ENCODE measurements at regions not wholly inside any gene's neighbourhood (a gene's known extent, or its start where the extent isn't known, plus 50 kb on each side); places are given as distances from the start of the nearest gene placed in this dataset.

DNA sequence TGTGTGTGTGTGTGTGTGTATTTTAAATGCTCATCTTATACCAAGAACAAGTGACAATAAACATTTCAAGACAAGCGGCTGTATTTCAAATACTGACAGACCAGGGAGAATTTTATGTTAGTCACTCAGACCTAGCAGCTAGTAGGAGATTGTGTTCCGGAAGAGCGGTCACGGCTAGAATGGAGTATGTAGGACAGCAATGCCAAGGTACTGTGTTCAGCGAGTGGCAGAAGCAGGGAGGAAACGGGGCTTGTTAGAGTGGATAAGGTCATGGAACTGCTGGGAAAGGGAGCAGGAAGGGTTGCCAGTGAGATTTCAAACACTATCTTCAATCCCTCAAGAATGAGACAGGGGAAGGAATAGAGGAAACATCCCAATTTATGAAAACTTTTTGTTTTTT is 260.5 kb upstream of the PITRM1 start:
- no peak overlapping the region for H3K27ac ChIP-seq
- no peak overlapping the region for H3K4me3 ChIP-seq
- intact Hi-C loops (cut with DNase I) = no loop called here
- H3K9me3 ChIP-seq = no peaks in the 10 kb centered on the region
- no peak for TF ChIP-seq POLR2AphosphoS5 (IDR thresholded peaks at IDR 0.05; ENCODE audit: insufficient read depth in 1 of 2, low read depth in 1 of 2)
- TF ChIP-seq, protein P1, sequence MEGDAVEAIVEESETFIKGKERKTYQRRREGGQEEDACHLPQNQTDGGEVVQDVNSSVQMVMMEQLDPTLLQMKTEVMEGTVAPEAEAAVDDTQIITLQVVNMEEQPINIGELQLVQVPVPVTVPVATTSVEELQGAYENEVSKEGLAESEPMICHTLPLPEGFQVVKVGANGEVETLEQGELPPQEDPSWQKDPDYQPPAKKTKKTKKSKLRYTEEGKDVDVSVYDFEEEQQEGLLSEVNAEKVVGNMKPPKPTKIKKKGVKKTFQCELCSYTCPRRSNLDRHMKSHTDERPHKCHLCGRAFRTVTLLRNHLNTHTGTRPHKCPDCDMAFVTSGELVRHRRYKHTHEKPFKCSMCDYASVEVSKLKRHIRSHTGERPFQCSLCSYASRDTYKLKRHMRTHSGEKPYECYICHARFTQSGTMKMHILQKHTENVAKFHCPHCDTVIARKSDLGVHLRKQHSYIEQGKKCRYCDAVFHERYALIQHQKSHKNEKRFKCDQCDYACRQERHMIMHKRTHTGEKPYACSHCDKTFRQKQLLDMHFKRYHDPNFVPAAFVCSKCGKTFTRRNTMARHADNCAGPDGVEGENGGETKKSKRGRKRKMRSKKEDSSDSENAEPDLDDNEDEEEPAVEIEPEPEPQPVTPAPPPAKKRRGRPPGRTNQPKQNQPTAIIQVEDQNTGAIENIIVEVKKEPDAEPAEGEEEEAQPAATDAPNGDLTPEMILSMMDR (IDR thresholded peaks at IDR 0.05) = no peak
- TF ChIP-seq POLR2A (IDR thresholded peaks at IDR 0.05) = no peak
- H3K27me3 ChIP-seq = no peaks in the 10 kb centered on the region
- no peaks in the 10 kb centered on the region for H3K36me3 ChIP-seq
- H3K4me1 ChIP-seq = no peaks in the 10 kb centered on the region
- DNase-seq (ENCODE audit: extremely low spot score in 2 of 2) = peak in 1 of 2 donors; percentile 40

DNA sequence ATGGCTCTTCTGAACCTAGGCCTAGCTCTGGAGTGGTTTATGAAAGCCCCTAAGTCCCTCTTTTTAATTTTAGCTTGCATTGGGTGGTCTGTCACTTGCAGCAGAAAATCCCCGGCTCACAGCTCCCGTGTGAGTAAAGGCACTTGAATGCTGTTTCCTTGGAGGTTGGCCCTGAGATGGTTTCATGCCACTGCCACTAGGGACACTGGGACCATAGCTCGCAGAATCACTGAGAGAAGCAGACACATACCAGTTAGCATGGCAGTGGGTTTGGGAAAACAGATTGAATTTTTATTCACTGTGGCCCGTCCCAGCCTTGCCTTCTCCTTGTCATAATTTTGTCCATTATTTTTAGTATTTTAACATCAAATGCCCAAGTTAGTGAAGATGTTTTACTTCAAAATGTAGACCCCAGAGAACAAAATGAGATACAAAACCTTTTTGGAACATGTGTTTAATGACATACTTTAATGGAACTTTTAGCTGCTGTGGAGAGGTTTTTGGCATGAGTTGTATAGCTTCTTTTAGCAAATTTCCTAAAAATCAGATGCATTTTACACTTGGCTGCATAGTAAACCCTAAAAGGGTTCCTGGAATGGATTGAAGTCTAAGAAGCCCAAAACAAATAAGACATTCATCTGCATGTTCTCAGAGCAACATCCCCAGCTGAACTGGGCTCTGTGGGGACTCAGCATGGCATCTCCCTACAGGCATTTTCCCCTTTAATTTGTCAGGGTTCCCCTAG is 259.7 kb upstream of the PITRM1 start:
- Histone ChIP-seq H3K4me1 (no peaks in the 10 kb centered on the region), H3K27me3 (no peaks in the 10 kb centered on the region), H3K4me3 (no peak overlapping the region), H3K9me3 (no peaks in the 10 kb centered on the region), H3K36me3 (no peaks in the 10 kb centered on the region), H3K27ac (no peak overlapping the region)
- no peak for DNase-seq (ENCODE audit: extremely low spot score in 2 of 2)
- intact Hi-C loops (cut with DNase I) = no loop called here
- TF ChIP-seq POLR2AphosphoS5 (IDR thresholded peaks at IDR 0.05; ENCODE audit: insufficient read depth in 1 of 2, low read depth in 1 of 2) = no peak
- no peak for TF ChIP-seq POLR2A (IDR thresholded peaks at IDR 0.05)
- TF ChIP-seq, protein P1 (IDR thresholded peaks at IDR 0.05) = no peak

DNA sequence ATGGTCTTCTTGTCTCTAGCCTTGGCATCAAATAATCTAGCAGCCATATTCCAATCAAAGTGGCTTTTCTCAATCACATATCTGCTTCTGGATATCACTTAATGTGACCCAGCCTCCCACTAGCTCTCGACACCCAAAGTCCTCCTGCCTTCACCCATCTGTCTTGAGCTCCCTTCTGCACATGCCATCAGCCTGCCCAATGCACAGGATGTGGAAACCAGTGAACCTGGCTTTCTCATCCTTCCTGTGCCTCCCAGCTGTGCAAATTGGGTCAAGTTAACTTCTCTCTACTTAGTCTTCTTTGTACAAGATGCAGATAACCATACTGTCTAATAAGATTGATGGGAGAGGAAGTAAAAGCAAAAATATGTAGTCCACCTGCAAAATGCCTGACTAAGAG is 257.9 kb upstream of the PITRM1 start:
- H3K4me1 ChIP-seq = no peaks in the 10 kb centered on the region
- intact Hi-C loops (cut with DNase I) = no loop called here
- H3K9me3 ChIP-seq = no peaks in the 10 kb centered on the region
- H3K27me3 ChIP-seq = no peaks in the 10 kb centered on the region
- TF ChIP-seq, protein P1 (IDR thresholded peaks at IDR 0.05) = no peak
- no peak for TF ChIP-seq POLR2AphosphoS5 (IDR thresholded peaks at IDR 0.05; ENCODE audit: insufficient read depth in 1 of 2, low read depth in 1 of 2)
- no peak for TF ChIP-seq POLR2A (IDR thresholded peaks at IDR 0.05)
- no peaks in the 10 kb centered on the region for H3K36me3 ChIP-seq
- no peak overlapping the region for H3K27ac ChIP-seq
- DNase-seq (ENCODE audit: extremely low spot score in 2 of 2) = no peak
- no peak overlapping the region for H3K4me3 ChIP-seq

DNA sequence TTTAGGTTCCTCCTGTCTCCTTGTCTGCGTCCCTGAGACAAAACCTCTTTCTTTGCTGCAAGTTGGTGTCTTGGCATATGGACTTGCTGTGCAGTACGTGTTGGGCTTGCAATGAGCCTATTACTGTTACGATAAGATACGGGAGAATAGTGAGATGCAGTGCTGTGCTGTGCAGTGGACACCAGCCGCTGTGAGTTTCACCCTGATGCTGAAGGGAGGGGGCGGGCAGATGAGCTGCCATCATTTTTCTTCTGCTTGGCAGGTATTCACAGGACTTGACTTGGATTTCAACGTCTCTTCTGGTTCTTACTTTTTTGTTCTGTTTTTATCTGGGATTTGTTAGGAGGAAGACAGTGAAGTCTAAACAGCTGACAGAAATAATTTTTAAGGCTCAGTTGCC is 257.1 kb upstream of the PITRM1 start:
- H3K27ac ChIP-seq = no peak overlapping the region
- intact Hi-C loops (cut with DNase I) = no loop called here
- no peaks in the 10 kb centered on the region for H3K36me3 ChIP-seq
- H3K27me3 ChIP-seq = no peaks in the 10 kb centered on the region
- peaks cover 2% of the 10 kb centered on the region for H3K4me1 ChIP-seq
- H3K9me3 ChIP-seq = no peaks in the 10 kb centered on the region
- no peak for DNase-seq (ENCODE audit: extremely low spot score in 2 of 2)
- no peak overlapping the region for H3K4me3 ChIP-seq
- TF ChIP-seq, protein P1 (IDR thresholded peaks at IDR 0.05) = no peak
- TF ChIP-seq POLR2AphosphoS5 (IDR thresholded peaks at IDR 0.05; ENCODE audit: insufficient read depth in 1 of 2, low read depth in 1 of 2) (no peak), POLR2A (IDR thresholded peaks at IDR 0.05) (no peak)

DNA sequence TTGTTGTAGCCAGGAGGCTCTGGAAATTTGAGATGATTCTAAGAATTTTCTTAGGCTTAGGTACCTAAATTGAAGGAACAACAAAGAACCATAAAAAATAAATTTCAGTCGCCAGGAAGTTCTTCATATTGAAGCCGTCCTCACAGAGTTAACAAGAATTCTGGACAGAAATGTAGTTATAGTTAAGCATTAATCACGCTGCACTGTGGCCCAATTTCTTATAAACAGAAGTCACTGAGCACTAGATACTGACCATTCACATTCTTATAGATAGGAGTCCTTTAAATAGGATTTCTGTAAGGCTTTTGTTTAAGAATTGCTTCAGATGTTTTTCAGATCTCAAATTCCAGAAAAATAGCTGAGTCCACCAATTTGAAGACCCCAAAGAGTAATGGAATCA is 256.2 kb upstream of the PITRM1 start:
- no peaks in the 10 kb centered on the region for H3K27me3 ChIP-seq
- intact Hi-C loops (cut with DNase I) = no loop called here
- TF ChIP-seq POLR2AphosphoS5 (IDR thresholded peaks at IDR 0.05; ENCODE audit: insufficient read depth in 1 of 2, low read depth in 1 of 2) = no peak
- TF ChIP-seq POLR2A (IDR thresholded peaks at IDR 0.05) = no peak
- TF ChIP-seq, protein P1 (IDR thresholded peaks at IDR 0.05) = no peak
- no peak for DNase-seq (ENCODE audit: extremely low spot score in 2 of 2)
- H3K4me3 ChIP-seq = no peak overlapping the region
- no peak overlapping the region for H3K27ac ChIP-seq
- H3K4me1 ChIP-seq = peaks cover 10% of the 10 kb centered on the region
- H3K9me3 ChIP-seq = no peaks in the 10 kb centered on the region
- no peaks in the 10 kb centered on the region for H3K36me3 ChIP-seq

All from vagina (tissue), 2 donors.